Panc1 (cell line): ENCODE measurements at regions not wholly inside any gene's neighbourhood (a gene's known extent, or its start where the extent isn't known, plus 50 kb on each side); places are given as distances from the start of the nearest gene placed in this dataset.

ENCODE experiments used
- ATAC-seq: fragments of 200-7000 bp; cut with Tn5 transposase; 2 replicates; pipeline ENCODE4 v1.9.1; 2020; ENCODE audit warnings: mild to moderate bottlenecking, moderate library complexity
- BruUV-seq: library from RNA; stranded (reverse); fragments of 400-500 nt; replicated peaks from 2 replicates; lab custom pipeline; 2021; lab: Mats Ljungman, UMichigan
- CTCF ChIA-PET: fragments of 300-600 bp; sonication (Branson Sonifier 250); formaldehyde crosslinking; loops from one replicate; lab custom pipeline; 2022; ENCODE audit warnings: antibody characterized with exemption; lab: Charles Lee
- POLR2A ChIA-PET: fragments of 300-600 bp; sonication (Branson Sonifier 250); formaldehyde crosslinking; loops from one replicate; lab custom pipeline; 2022; ENCODE audit warnings: antibody characterized with exemption; lab: Charles Lee
- DNase-seq: peaks from one replicate; pipeline ENCODE4 v3.0.0-alpha.2; 2010; ENCODE audit warnings: low read depth, low spot score
- H3K27ac ChIP-seq: 2 replicates; pipeline ENCODE4 v1.5.1; 2011; ENCODE audit warnings: mild to moderate bottlenecking, low read length, inconsistent platforms
- H3K27me3 ChIP-seq: fragments of 200-500 bp; sonication (Bioruptor generic); 2 replicates; pipeline ENCODE4 v1.6.0; 2014; ENCODE audit warnings: low read length, inconsistent platforms; ENCODE audit not compliant: control insufficient read depth, insufficient read depth
- H3K36me3 ChIP-seq: fragments of 200-500 bp; sonication (Bioruptor generic); 2 replicates; pipeline ENCODE4 v1.5.1; 2014; ENCODE audit warnings: inconsistent platforms, mild to moderate bottlenecking, low read length, moderate library complexity; ENCODE audit not compliant: control insufficient read depth, insufficient read depth
- H3K4me1 ChIP-seq: 2 replicates; pipeline ENCODE4 v1.5.1; 2011; ENCODE audit warnings: inconsistent platforms, mild to moderate bottlenecking, low read length, moderate library complexity; ENCODE audit not compliant: control insufficient read depth, insufficient read depth
- H3K4me3 ChIP-seq, 2 experiments: 2 replicates each; pipeline ENCODE4 v1.5.1; 2011 to 2012; ENCODE audit warnings: low read depth in 2 of 2, low read length in 2 of 2, mild to moderate bottlenecking in 2 of 2, inconsistent platforms in 1 of 2, moderate library complexity in 1 of 2
- H3K9me3 ChIP-seq: fragments of 200-500 bp; sonication (Bioruptor generic); 2 replicates; pipeline ENCODE4 v1.5.1; 2014; ENCODE audit warnings: low read depth, mild to moderate bottlenecking, inconsistent platforms, low read length, moderate library complexity; ENCODE audit not compliant: control insufficient read depth, insufficient read depth
- CTCF ChIP-seq: fragments of 450-650 bp; IDR thresholded peaks from 2 replicates; pipeline ENCODE4 v1.5.1; 2017; ENCODE audit warnings: mild to moderate bottlenecking
- POLR2AphosphoS5 ChIP-seq: IDR thresholded peaks from 2 replicates; pipeline ENCODE4 v1.6.1; 2012; ENCODE audit warnings: mild to moderate bottlenecking, low read depth, low read length, moderate library complexity
- SIN3A ChIP-seq: IDR thresholded peaks from 2 replicates; pipeline ENCODE4 v1.6.1; 2012; ENCODE audit warnings: low read depth, mild to moderate bottlenecking, low read length, moderate library complexity, borderline replicate concordance; ENCODE audit not compliant: insufficient read depth
- TCF7L2 ChIP-seq: IDR thresholded peaks from 2 replicates; pipeline ENCODE4 v1.6.1; 2011; ENCODE audit warnings: mild to moderate bottlenecking, low read depth, low read length, inconsistent platforms
- in situ Hi-C: cut with HindIII; loops from 2 replicates; pipeline ENCODE4 v1.10.0; 2016; ENCODE audit warnings: low sequenced_read_pairs, low pct_unique_long_range_greater_than_20kb
- intact Hi-C: fragments of 100-400 bp; cut with micrococcal nuclease; formaldehyde crosslinking; loops from one replicate; pipeline ENCODE4 v1.10.0; 2022; ENCODE audit not compliant: unreplicated experiment
- TF ChIP-seq, protein P1 (sequence below), 2 experiments: IDR thresholded peaks; 2 replicates each; pipeline ENCODE4 v1.6.1; 2011 to 2012; ENCODE audit warnings: low read depth in 2 of 2, control low read depth in 1 of 2, low read length in 1 of 2, mild to moderate bottlenecking in 1 of 2, moderate library complexity in 1 of 2; ENCODE audit not compliant: insufficient read depth in 1 of 2

DNA sequence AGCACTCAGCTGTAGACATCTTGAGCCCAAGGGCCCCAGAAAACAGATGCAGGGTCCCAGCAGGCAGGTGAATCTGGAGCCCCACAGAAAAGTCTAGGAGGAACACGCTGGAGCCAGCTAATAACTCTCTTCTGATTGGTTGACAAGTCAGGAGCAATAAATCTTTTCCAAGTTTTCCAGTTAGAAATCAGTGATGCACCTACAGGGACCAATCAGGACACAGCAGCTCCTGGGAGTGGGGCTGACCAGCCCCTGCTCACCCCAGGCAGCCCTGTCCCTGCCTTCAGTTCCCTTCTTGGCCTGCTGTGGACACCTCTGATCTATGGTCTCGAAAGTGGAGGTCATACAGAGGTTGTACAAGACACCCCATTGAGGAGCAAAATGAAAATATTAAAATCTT, 75.7 kb downstream of the KCNF1 start:
- TF ChIP-seq POLR2AphosphoS5 (no peak), TCF7L2 (no peak), SIN3A (no peak), CTCF (no peak)
- TF ChIP-seq, protein P1, sequence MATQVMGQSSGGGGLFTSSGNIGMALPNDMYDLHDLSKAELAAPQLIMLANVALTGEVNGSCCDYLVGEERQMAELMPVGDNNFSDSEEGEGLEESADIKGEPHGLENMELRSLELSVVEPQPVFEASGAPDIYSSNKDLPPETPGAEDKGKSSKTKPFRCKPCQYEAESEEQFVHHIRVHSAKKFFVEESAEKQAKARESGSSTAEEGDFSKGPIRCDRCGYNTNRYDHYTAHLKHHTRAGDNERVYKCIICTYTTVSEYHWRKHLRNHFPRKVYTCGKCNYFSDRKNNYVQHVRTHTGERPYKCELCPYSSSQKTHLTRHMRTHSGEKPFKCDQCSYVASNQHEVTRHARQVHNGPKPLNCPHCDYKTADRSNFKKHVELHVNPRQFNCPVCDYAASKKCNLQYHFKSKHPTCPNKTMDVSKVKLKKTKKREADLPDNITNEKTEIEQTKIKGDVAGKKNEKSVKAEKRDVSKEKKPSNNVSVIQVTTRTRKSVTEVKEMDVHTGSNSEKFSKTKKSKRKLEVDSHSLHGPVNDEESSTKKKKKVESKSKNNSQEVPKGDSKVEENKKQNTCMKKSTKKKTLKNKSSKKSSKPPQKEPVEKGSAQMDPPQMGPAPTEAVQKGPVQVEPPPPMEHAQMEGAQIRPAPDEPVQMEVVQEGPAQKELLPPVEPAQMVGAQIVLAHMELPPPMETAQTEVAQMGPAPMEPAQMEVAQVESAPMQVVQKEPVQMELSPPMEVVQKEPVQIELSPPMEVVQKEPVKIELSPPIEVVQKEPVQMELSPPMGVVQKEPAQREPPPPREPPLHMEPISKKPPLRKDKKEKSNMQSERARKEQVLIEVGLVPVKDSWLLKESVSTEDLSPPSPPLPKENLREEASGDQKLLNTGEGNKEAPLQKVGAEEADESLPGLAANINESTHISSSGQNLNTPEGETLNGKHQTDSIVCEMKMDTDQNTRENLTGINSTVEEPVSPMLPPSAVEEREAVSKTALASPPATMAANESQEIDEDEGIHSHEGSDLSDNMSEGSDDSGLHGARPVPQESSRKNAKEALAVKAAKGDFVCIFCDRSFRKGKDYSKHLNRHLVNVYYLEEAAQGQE (IDR thresholded peaks at IDR 0.05; ENCODE audit: insufficient read depth in 1 of 2, low read depth in 2 of 2, low read length in 1 of 2): no peak
- DNase-seq: no peak
- no peak for ATAC-seq

GRCh38 chr2:10987861-10988260, 76.1 kb downstream of the KCNF1 start:
- no peak for ATAC-seq
- BruUV-seq: no TSS peak
- ChIA-PET CTCF (interaction anchor here (0.6 kb wide), 1 partner anchor 97 kb away, joined by 3 read pairs; no protein-coding TSS in a partner anchor), POLR2A (no interaction called here)
- no peak overlapping the region for H3K27ac ChIP-seq
- no peak for DNase-seq
- intact Hi-C loops: no loop called here
- no peaks in the 10 kb centered on the region for H3K36me3 ChIP-seq
- in situ Hi-C loops: no loop called here
- no peaks in the 10 kb centered on the region for H3K9me3 ChIP-seq
- no peaks in the 10 kb centered on the region for H3K4me1 ChIP-seq
- TF ChIP-seq POLR2AphosphoS5 (no peak), SIN3A (no peak), CTCF (no peak), TCF7L2 (no peak)
- TF ChIP-seq, protein P1 (IDR thresholded peaks at IDR 0.05; ENCODE audit: insufficient read depth in 1 of 2, low read depth in 2 of 2, low read length in 1 of 2): no peak
- no peak overlapping the region for H3K4me3 ChIP-seq
- H3K27me3 ChIP-seq: no peaks in the 10 kb centered on the region; the same call in none of the 2 replicates

More for the DNA sequence above, 75.7 kb downstream of the KCNF1 start:
- Histone ChIP-seq H3K4me1 (no peaks in the 10 kb centered on the region), H3K27ac (no peak overlapping the region), H3K4me3 (no peak overlapping the region), H3K27me3 (no peaks in the 10 kb centered on the region; the same call in none of the 2 replicates), H3K9me3 (no peaks in the 10 kb centered on the region), H3K36me3 (no peaks in the 10 kb centered on the region)
- BruUV-seq: no TSS peak
- in situ Hi-C loops: no loop called here
- POLR2A ChIA-PET: no interaction called here
- intact Hi-C loops: no loop called here
- CTCF ChIA-PET: interaction anchor here (0.6 kb wide), 1 partner anchor 98 kb away, joined by 3 read pairs; no protein-coding TSS in a partner anchor
